Stomach (tissue), 4 donors: ENCODE measurements at regions not wholly inside any gene's neighbourhood (a gene's known extent, or its start where the extent isn't known, plus 50 kb on each side); places are given as distances from the start of the nearest gene placed in this dataset.

Experiments used
- POLR2AphosphoS5 ChIP-seq, 3 donors: sonication (generic); formaldehyde crosslinking; IDR thresholded peaks; one replicate each; pipeline ENCODE4 v1.6.1; 2016; ENCODE audit warnings: antibody characterized with exemption in 3 of 3
- TF ChIP-seq, protein P1 (sequence below), 7 experiments: fragments of 450-650 bp in 4 of 7; fragments of 200-600 bp in 3 of 7; sonication (generic) in 3 of 7; IDR thresholded peaks; one replicate each; pipeline ENCODE4 v1.5.1; 2016 to 2019; ENCODE audit warnings: antibody characterized with exemption in 7 of 7, control low read depth in 2 of 7, mild to moderate bottlenecking in 1 of 7

DNA sequence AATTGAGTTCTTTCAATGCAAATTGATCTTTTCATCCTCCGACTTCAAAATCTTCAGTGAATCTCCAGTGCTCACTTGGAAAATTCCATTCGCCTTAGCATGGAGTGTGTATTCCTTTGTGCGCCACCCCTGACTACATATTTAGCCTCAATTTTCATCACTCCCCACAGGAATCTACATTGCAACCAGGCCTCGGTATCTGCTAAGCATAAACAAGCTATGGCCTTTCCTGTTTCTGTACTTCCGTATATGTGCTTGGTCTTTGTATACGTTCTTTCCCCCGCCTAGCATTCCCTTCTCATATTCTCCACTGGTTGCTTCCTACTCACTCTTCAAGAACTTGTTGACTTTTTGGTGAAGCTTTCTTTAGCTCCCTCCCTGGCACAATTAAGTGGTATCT is 470.8 kb downstream of the LMO4 start:
- TF ChIP-seq, protein P1, sequence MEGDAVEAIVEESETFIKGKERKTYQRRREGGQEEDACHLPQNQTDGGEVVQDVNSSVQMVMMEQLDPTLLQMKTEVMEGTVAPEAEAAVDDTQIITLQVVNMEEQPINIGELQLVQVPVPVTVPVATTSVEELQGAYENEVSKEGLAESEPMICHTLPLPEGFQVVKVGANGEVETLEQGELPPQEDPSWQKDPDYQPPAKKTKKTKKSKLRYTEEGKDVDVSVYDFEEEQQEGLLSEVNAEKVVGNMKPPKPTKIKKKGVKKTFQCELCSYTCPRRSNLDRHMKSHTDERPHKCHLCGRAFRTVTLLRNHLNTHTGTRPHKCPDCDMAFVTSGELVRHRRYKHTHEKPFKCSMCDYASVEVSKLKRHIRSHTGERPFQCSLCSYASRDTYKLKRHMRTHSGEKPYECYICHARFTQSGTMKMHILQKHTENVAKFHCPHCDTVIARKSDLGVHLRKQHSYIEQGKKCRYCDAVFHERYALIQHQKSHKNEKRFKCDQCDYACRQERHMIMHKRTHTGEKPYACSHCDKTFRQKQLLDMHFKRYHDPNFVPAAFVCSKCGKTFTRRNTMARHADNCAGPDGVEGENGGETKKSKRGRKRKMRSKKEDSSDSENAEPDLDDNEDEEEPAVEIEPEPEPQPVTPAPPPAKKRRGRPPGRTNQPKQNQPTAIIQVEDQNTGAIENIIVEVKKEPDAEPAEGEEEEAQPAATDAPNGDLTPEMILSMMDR (IDR thresholded peaks at IDR 0.05): no peak
- TF ChIP-seq POLR2AphosphoS5 (IDR thresholded peaks at IDR 0.05): no peak
